K562 (cell line): ENCODE measurements at regions not wholly inside any gene's neighbourhood (a gene's known extent, or its start where the extent isn't known, plus 50 kb on each side); places are given as distances from the start of the nearest gene placed in this dataset.

ENCODE experiments used
- CC2D1A ChIP-seq: fragments of 450-650 bp; IDR thresholded peaks from 2 replicates; pipeline ENCODE4 v1.6.1; 2017; ENCODE audit warnings: mild to moderate bottlenecking
- CHCHD3 ChIP-seq: fragments of 250-450 bp; sonication (Bioruptor Pico); IDR thresholded peaks from 2 replicates; pipeline ENCODE4 v2.1.2; 2022; ENCODE audit warnings: mild to moderate bottlenecking
- CUX1 ChIP-seq: fragments of 200-800 bp; sonication (Bioruptor generic); IDR thresholded peaks from 2 replicates; pipeline ENCODE4 v1.6.1; 2016; ENCODE audit warnings: missing genetic modification characterization, missing compliant biosample characterization
- EHMT2 ChIP-seq: fragments of 450-650 bp; IDR thresholded peaks from 2 replicates; pipeline ENCODE4 v1.6.1; 2018; ENCODE audit warnings: antibody characterized with exemption
- SMAD1 ChIP-seq: fragments of 150-350 bp; IDR thresholded peaks from 2 replicates; pipeline ENCODE4 v1.6.1; 2014; ENCODE audit warnings: low read length, low read depth; ENCODE audit not compliant: partially characterized antibody
- STAT6 ChIP-seq: sonication (generic); formaldehyde crosslinking; IDR thresholded peaks from 2 replicates; pipeline ENCODE4 v1.8.1; 2023; ENCODE audit warnings: mild to moderate bottlenecking, missing genetic modification reagents
- TEAD2 ChIP-seq: fragments of 450-650 bp; IDR thresholded peaks from 2 replicates; pipeline ENCODE4 v1.6.1; 2016; ENCODE audit warnings: missing genetic modification characterization, control low read depth, missing compliant biosample characterization
- ZNF324 ChIP-seq: fragments of 250-450 bp; sonication (Bioruptor Pico); IDR thresholded peaks from 2 replicates; pipeline ENCODE4 v1.4.0; 2020; ENCODE audit warnings: mild to moderate bottlenecking
- ZNF592 ChIP-seq: fragments of 450-650 bp; IDR thresholded peaks from 2 replicates; pipeline ENCODE4 v1.6.1; 2017; ENCODE audit warnings: antibody characterized with exemption, mild to moderate bottlenecking

- no peak for TF ChIP-seq ZNF324 (CRISPR knock-in tag)
- TF ChIP-seq CUX1, result no peak
- TF ChIP-seq ZNF592, result no peak
- no peak for TF ChIP-seq EHMT2
- no peak for TF ChIP-seq SMAD1
- TF ChIP-seq TEAD2 (tag), result no peak
- no peak for TF ChIP-seq CHCHD3 (CRISPR knock-in tag)
- no peak for TF ChIP-seq STAT6 (CRISPR knock-in tag)
- no peak for TF ChIP-seq CC2D1A
Observed at GRCh38 chr2:217223222-217223930, 363.5 kb upstream of the TNP1 start (continued).
